ENCODE measurements at regions not wholly inside any gene's neighbourhood (a gene's known extent, or its start where the extent isn't known, plus 50 kb on each side); places are given as distances from the start of the nearest gene placed in this dataset.
A peak's percentile ranks its signal among the peaks of the same experiment; 100 is the strongest.

- no peak for DNase-seq
These were observed 198.0 kb downstream of the SIM1 start for GRCh38 chr6:100266494-100267401.

- no peak for DNase-seq
These were observed 202.6 kb downstream of the SIM1 start for GRCh38 chr6:100262086-100262485.

GRCh38 chr6:100261486-100261885 lies 203.2 kb downstream of the SIM1 start:
- no peak for DNase-seq

GRCh38 chr6:100260584-100260983 lies 204.1 kb downstream of the SIM1 start:
- DNase-seq, result no peak

- DNase-seq, result no peak
These were observed 204.9 kb downstream of the SIM1 start for GRCh38 chr6:100259865-100260264.

- DNase-seq, result no peak
These were observed 206.0 kb downstream of the SIM1 start for GRCh38 chr6:100258752-100259151.

- no peak for DNase-seq
These were observed 206.8 kb downstream of the SIM1 start for GRCh38 chr6:100257793-100258395.

GRCh38 chr6:100255701-100256100 lies 209.0 kb downstream of the SIM1 start:
- DNase-seq, result no peak

GRCh38 chr6:100247123-100247522 lies 217.6 kb downstream of the SIM1 start:
- no peak for DNase-seq

- DNase-seq, result no peak
These were observed 218.5 kb downstream of the SIM1 start for GRCh38 chr6:100246206-100246605.

GRCh38 chr6:100240798-100241197 lies 223.9 kb downstream of the SIM1 start:
- DNase-seq, result no peak

GRCh38 chr6:100237821-100238220 lies 226.9 kb downstream of the SIM1 start:
- DNase-seq, result no peak

GRCh38 chr6:100236389-100236788 lies 228.3 kb downstream of the SIM1 start:
- no peak for DNase-seq

GRCh38 chr6:100235631-100236030 lies 229.1 kb downstream of the SIM1 start:
- DNase-seq, result no peak

- DNase-seq, result no peak
These were observed 230.1 kb downstream of the SIM1 start for GRCh38 chr6:100234625-100235024.

GRCh38 chr6:100232781-100233573 lies 231.7 kb downstream of the SIM1 start:
- no peak for DNase-seq

GRCh38 chr6:100230953-100231316 lies 233.8 kb downstream of the SIM1 start:
- no peak for DNase-seq

GRCh38 chr6:100230115-100230952 lies 234.4 kb downstream of the SIM1 start:
- DNase-seq, result no peak

GRCh38 chr6:100229512-100229911 lies 235.2 kb downstream of the SIM1 start:
- DNase-seq, result peak; percentile 55

GRCh38 chr6:100228834-100229441 lies 234.9 kb upstream of the MCHR2 start:
- peak; percentile 51 for DNase-seq

- DNase-seq, result no peak
These were observed 234.4 kb upstream of the MCHR2 start for GRCh38 chr6:100228437-100228833.

GRCh38 chr6:100226811-100227210 lies 232.8 kb upstream of the MCHR2 start:
- DNase-seq, result no peak
